SK-N-SH (cell line): ENCODE measurements at regions not wholly inside any gene's neighbourhood (a gene's known extent, or its start where the extent isn't known, plus 50 kb on each side); places are given as distances from the start of the nearest gene placed in this dataset.
A peak's percentile ranks its signal among the peaks of the same experiment; 100 is the strongest.

Experiments
- CTCF ChIA-PET: fragments of 300-600, 350-600 bp; formaldehyde crosslinking; extraction: SDS; loops from one replicate; lab custom pipeline; 2021; lab: Yijun Ruan, JAX
- POLR2A ChIA-PET: fragments of 350-600 bp; sonication (Branson Sonifier 250); formaldehyde crosslinking; extraction: SDS; loops from one replicate; lab custom pipeline; 2020; ENCODE audit warnings: antibody characterized with exemption, inconsistent platforms; lab: Yijun Ruan, JAX
- DNase-seq: peaks from one replicate; pipeline ENCODE4 v3.0.0; 2012
- H2AFZ ChIP-seq: fragments of 200-600 bp; sonication (generic); 2 replicates; pipeline ENCODE4 v1.8.1; 2016; ENCODE audit warnings: antibody characterized with exemption, mild to moderate bottlenecking, low read depth
- H3F3A ChIP-seq: fragments of 200-600 bp; sonication (generic); replicated peaks from 2 replicates; pipeline ENCODE3; 2016; ENCODE audit warnings: antibody characterized with exemption, mild to moderate bottlenecking; ENCODE audit not compliant: insufficient read depth
- H3K27ac ChIP-seq, 2 experiments: fragments of 200-500 bp in 1 of 2; fragments of 200-600 bp in 1 of 2; sonication (Bioruptor generic) in 1 of 2; sonication (generic), shearing (Covaris generic) in 1 of 2; 2 replicates each; pipeline versions ENCODE4 v1.5.1 to v1.6.1; 2014 to 2016; ENCODE audit warnings: low read depth in 2 of 2, inconsistent platforms in 1 of 2, low read length in 1 of 2, mild to moderate bottlenecking in 1 of 2, mixed read lengths in 1 of 2
- H3K27me3 ChIP-seq: fragments of 200-600 bp; sonication (generic), shearing (Covaris generic); 2 replicates; pipeline ENCODE4 v1.6.1; 2016; ENCODE audit warnings: mixed run types; ENCODE audit not compliant: insufficient read depth
- H3K36me3 ChIP-seq, 2 experiments: fragments of 200-500 bp in 1 of 2; fragments of 200-600 bp in 1 of 2; sonication (Bioruptor generic) in 1 of 2; sonication (generic) in 1 of 2; replicated peaks in 1 of 2; 2 replicates each; pipeline versions ENCODE3 to v1.5.1; 2014 to 2016; ENCODE audit warnings: low read length in 1 of 2, mild to moderate bottlenecking in 1 of 2; ENCODE audit not compliant: insufficient read depth in 2 of 2, control insufficient read depth in 1 of 2
- H3K4me1 ChIP-seq, 2 experiments: fragments of 200-500 bp in 1 of 2; fragments of 200-600 bp in 1 of 2; sonication (Bioruptor generic) in 1 of 2; sonication (generic), shearing (Covaris generic) in 1 of 2; 2 replicates each; pipeline versions ENCODE4 v1.5.1 to v1.6.1; 2014 to 2016; ENCODE audit warnings: low read depth in 1 of 2, low read length in 1 of 2, mixed run types in 1 of 2; ENCODE audit not compliant: insufficient read depth in 2 of 2, control insufficient read depth in 1 of 2
- H3K4me2 ChIP-seq: fragments of 200-600 bp; sonication (generic), shearing (Covaris generic); 2 replicates; pipeline ENCODE4 v1.6.1; 2017; ENCODE audit warnings: mixed run types
- H3K4me3 ChIP-seq, 2 experiments: fragments of 200-500 bp in 1 of 2; fragments of 200-600 bp in 1 of 2; sonication (Bioruptor generic) in 1 of 2; sonication (generic), shearing (Covaris generic) in 1 of 2; 2 replicates each; pipeline versions ENCODE4 v1.5.1 to v1.8.1; 2014 to 2016; ENCODE audit warnings: low read depth in 2 of 2, inconsistent platforms in 1 of 2, low read length in 1 of 2, mild to moderate bottlenecking in 1 of 2, mixed read lengths in 1 of 2, moderate library complexity in 1 of 2
- H3K79me2 ChIP-seq: fragments of 200-600 bp; sonication (generic); 2 replicates; pipeline ENCODE4 v1.8.1; 2017; ENCODE audit warnings: mild to moderate bottlenecking; ENCODE audit not compliant: insufficient read depth
- H3K9ac ChIP-seq: fragments of 200-600 bp; sonication (generic); 2 replicates; pipeline ENCODE4 v1.6.1; 2017; ENCODE audit warnings: mixed run types
- H3K9me2 ChIP-seq: fragments of 200-600 bp; sonication (generic); 2 replicates; pipeline ENCODE4 v1.6.1; 2017; ENCODE audit warnings: mixed run types
- H3K9me3 ChIP-seq: fragments of 200-600 bp; sonication (generic); 2 replicates; pipeline ENCODE4 v1.6.1; 2017; ENCODE audit warnings: mixed run types, mild to moderate bottlenecking, moderate library complexity
- H4K20me1 ChIP-seq: fragments of 200-600 bp; sonication (generic); 2 replicates; pipeline ENCODE4 v1.6.1; 2017; ENCODE audit warnings: mild to moderate bottlenecking, mixed run types; ENCODE audit not compliant: insufficient read depth
- CHD2 ChIP-seq: fragments of 150-350 bp; IDR thresholded peaks from 2 replicates; pipeline ENCODE4 v1.6.1; 2018; ENCODE audit warnings: low read length; ENCODE audit not compliant: partially characterized antibody
- FOXJ3 ChIP-seq: sonication (generic); formaldehyde crosslinking; IDR thresholded peaks from 2 replicates; pipeline ENCODE4 v1.5.1; 2020; ENCODE audit warnings: mild to moderate bottlenecking, missing genetic modification reagents
- MEF2A ChIP-seq: IDR thresholded peaks from 2 replicates; pipeline ENCODE4 v1.4.0; 2012; ENCODE audit warnings: low read depth, borderline replicate concordance
- NRF1 ChIP-seq: IDR thresholded peaks from 2 replicates; pipeline ENCODE4 v1.6.1; 2012; ENCODE audit warnings: low read depth, mild to moderate bottlenecking, low read length
- RAD21 ChIP-seq: IDR thresholded peaks from 2 replicates; pipeline ENCODE4 v1.6.1; 2012; ENCODE audit warnings: mild to moderate bottlenecking, low read length
- RCOR1 ChIP-seq: fragments of 150-350 bp; IDR thresholded peaks from 2 replicates; pipeline ENCODE4 v1.6.1; 2017; ENCODE audit warnings: antibody characterized with exemption, low read length
- SIN3A ChIP-seq: IDR thresholded peaks from 2 replicates; pipeline ENCODE4 v1.6.1; 2012; ENCODE audit warnings: low read depth, mild to moderate bottlenecking, low read length, moderate library complexity, borderline replicate concordance
- SMC3 ChIP-seq: IDR thresholded peaks from 2 replicates; pipeline ENCODE4 v1.6.1; 2012; ENCODE audit warnings: low read depth, low read length, improper control_type of control experiment
- USF1 ChIP-seq: IDR thresholded peaks from 2 replicates; pipeline ENCODE4 v1.4.0; 2012; ENCODE audit warnings: low read depth, borderline replicate concordance
- WGBS: methylation state at CpG from one replicate; pipeline ENCODE4 v1.1.6; 2017; ENCODE audit warnings: low lambda C conversion rate; 5-methylcytosine and 5-hydroxymethylcytosine counted together
- TF ChIP-seq, protein P1 (sequence below): IDR thresholded peaks from 2 replicates; pipeline ENCODE4; 2012

GRCh38 chr2:150783015-150783414, 295.5 kb upstream of the RND3 start (continued):
- TF ChIP-seq, protein P1, sequence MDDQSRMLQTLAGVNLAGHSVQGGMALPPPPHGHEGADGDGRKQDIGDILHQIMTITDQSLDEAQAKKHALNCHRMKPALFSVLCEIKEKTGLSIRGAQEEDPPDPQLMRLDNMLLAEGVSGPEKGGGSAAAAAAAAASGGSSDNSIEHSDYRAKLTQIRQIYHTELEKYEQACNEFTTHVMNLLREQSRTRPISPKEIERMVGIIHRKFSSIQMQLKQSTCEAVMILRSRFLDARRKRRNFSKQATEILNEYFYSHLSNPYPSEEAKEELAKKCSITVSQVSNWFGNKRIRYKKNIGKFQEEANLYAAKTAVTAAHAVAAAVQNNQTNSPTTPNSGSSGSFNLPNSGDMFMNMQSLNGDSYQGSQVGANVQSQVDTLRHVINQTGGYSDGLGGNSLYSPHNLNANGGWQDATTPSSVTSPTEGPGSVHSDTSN: no peak

GRCh38 chr2:150782613-150783012, 295.1 kb upstream of the RND3 start:
- H3K27ac ChIP-seq: peak overlapping the region in 1 of 2 experiments; percentile 55; a peak in 2 of 4 replicates
- no peaks in the 10 kb centered on the region for H3F3A ChIP-seq
- POLR2A ChIA-PET: no interaction called here
- H3K9ac ChIP-seq: no peak overlapping the region
- DNase-seq: no peak
- no peak overlapping the region for H3K4me2 ChIP-seq
- H4K20me1 ChIP-seq: no peaks in the 10 kb centered on the region
- H3K9me2 ChIP-seq: no peaks in the 10 kb centered on the region
- 82% methylated on average over 3 of the region's 3 CpGs for WGBS
- TF ChIP-seq USF1: no peak
- TF ChIP-seq RAD21: no peak
- no peak for TF ChIP-seq MEF2A
- TF ChIP-seq CHD2: no peak
- no peak for TF ChIP-seq FOXJ3 (CRISPR knock-in tag)
- H3K79me2 ChIP-seq: no peaks in the 10 kb centered on the region
- no peaks in the 10 kb centered on the region for H3K27me3 ChIP-seq
- peaks cover 0 to 7% of the 10 kb centered on the region in 2 experiments; a peak in 1 of 4 replicates for H3K4me1 ChIP-seq
- CTCF ChIA-PET: no interaction called here
- no peaks in the 10 kb centered on the region for H3K9me3 ChIP-seq
- no peak overlapping the region for H3K4me3 ChIP-seq
- no peaks in the 10 kb centered on the region for H3K36me3 ChIP-seq
- no peak overlapping the region for H2AFZ ChIP-seq

DNA sequence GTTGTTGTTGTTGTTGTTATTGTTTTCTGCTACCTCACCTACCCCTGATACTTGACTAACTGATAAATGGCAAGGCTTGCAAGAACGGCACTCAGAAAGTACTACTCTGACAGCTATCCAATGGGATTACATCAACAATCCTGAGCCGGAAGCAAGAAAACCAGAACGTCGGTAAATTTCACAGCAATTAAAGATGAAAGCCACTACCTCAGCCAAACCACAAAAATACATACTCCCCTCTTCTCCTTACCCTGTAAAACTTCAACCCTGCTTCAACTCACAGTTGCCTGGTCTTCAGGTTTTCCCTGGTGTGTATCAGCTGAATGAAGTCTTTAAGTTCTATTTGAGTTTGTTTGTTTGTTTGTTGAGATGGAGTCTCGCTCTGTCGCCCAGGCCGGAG, 293.7 kb upstream of the RND3 start:
- peaks cover 0 to 7% of the 10 kb centered on the region in 2 experiments; a peak in 1 of 4 replicates for H3K4me1 ChIP-seq
- no peaks in the 10 kb centered on the region for H3F3A ChIP-seq
- H3K27ac ChIP-seq: no peak overlapping the region
- H3K9ac ChIP-seq: no peak overlapping the region
- TF ChIP-seq SIN3A: no peak
- TF ChIP-seq RCOR1: no peak
- TF ChIP-seq NRF1: no peak
- TF ChIP-seq SMC3: no peak
- no peak overlapping the region for H3K4me3 ChIP-seq
- no peaks in the 10 kb centered on the region for H3K36me3 ChIP-seq
- H3K4me2 ChIP-seq: no peak overlapping the region
- no peaks in the 10 kb centered on the region for H3K27me3 ChIP-seq
- H3K79me2 ChIP-seq: no peaks in the 10 kb centered on the region
- POLR2A ChIA-PET: no interaction called here
- DNase-seq: no peak
- H3K9me2 ChIP-seq: no peaks in the 10 kb centered on the region
- H3K9me3 ChIP-seq: no peaks in the 10 kb centered on the region
- no peak overlapping the region for H2AFZ ChIP-seq
- H4K20me1 ChIP-seq: no peaks in the 10 kb centered on the region
- 93% methylated on average over 7 of the region's 7 CpGs for WGBS
- CTCF ChIA-PET: interaction anchor here (1.9 kb wide), 1 partner anchor 458 kb away, joined by 5 read pairs; no protein-coding TSS in a partner anchor
